GM13976 (cell line): ENCODE measurements at regions not wholly inside any gene's neighbourhood (a gene's known extent, or its start where the extent isn't known, plus 50 kb on each side); places are given as distances from the start of the nearest gene placed in this dataset.

Experiments used
- DNase-seq: peaks from one replicate; pipeline ENCODE4 v3.0.0; 2012; ENCODE audit warnings: low spot score
- in situ Hi-C: fragments of 300-500 bp; cut with MboI; formaldehyde crosslinking; loops from one replicate; pipeline ENCODE4 v1.12.0; 2022; ENCODE audit warnings: low sequenced_read_pairs, mixed read lengths, inconsistent platforms; ENCODE audit not compliant: unreplicated experiment
- TF ChIP-seq, protein P1 (sequence below): IDR thresholded peaks from 2 replicates; pipeline ENCODE4 v1.5.1; 2012; ENCODE audit warnings: borderline replicate concordance, mild to moderate bottlenecking; ENCODE audit not compliant: insufficient read depth; ENCODE audit errors: extremely low read depth, missing control alignments, control extremely low read depth

DNA sequence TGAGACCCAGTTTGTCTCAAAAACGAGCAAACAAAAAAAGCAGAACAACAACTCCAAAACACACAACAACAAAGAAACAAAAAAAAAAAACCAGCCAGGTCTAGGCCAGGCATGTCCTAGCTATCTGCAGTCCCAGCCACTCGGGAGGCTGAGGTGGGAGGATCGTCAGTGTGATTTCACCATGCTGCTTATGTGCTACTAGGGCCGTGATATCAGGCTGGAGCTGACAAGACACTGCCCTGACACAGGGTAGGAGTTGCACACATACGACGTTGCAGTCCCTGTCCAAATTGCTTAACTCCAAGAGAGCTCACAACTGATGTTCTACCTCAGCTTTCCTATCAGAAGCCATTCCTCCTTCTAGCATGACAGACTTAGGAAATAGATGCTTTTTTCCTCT lies 204.9 kb downstream of the AASDH start:
- TF ChIP-seq, protein P1, sequence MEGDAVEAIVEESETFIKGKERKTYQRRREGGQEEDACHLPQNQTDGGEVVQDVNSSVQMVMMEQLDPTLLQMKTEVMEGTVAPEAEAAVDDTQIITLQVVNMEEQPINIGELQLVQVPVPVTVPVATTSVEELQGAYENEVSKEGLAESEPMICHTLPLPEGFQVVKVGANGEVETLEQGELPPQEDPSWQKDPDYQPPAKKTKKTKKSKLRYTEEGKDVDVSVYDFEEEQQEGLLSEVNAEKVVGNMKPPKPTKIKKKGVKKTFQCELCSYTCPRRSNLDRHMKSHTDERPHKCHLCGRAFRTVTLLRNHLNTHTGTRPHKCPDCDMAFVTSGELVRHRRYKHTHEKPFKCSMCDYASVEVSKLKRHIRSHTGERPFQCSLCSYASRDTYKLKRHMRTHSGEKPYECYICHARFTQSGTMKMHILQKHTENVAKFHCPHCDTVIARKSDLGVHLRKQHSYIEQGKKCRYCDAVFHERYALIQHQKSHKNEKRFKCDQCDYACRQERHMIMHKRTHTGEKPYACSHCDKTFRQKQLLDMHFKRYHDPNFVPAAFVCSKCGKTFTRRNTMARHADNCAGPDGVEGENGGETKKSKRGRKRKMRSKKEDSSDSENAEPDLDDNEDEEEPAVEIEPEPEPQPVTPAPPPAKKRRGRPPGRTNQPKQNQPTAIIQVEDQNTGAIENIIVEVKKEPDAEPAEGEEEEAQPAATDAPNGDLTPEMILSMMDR = no peak
- no peak for DNase-seq
- in situ Hi-C loops = no loop called here

DNA sequence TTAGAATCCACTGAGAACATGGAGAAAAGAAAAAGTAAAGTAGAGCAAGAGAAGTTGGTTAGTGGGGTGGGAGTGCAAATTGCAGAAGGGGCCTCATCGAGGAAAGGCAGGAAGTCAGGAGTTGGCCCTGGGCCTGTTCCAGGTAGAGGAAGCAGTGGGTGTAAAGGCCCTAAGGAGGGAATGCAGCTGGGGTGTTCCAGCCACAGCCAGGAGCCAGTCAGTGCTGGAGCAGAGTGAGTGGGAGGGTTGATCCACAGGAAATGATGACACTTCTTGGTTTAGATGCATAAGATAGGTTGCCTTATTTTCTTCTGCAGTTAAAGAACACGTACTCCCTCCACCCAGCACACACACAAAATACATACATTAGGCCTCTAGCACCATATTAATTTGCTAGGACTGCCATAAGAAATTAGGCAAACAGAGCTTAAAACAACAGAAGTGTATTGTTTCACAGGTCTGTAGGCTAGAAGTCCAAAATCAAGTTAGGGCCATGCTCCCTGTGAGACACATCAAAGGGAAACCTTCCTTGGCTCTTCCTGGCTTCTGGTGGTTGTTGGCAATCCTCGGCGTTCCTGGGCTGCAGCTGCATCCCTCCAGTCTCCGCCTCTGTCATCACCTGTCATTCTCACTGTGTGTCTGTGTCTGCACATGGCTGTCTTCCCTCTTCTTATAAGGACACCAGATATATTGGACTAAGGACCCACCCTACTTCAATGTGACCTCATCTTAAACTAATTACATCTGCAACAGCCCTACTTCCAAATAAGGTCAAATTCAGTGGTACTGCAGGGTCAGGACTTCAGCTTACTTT lies 205.9 kb downstream of the AASDH start:
- in situ Hi-C loops = no loop called here
- TF ChIP-seq, protein P1 = no peak
- DNase-seq = no peak

DNA sequence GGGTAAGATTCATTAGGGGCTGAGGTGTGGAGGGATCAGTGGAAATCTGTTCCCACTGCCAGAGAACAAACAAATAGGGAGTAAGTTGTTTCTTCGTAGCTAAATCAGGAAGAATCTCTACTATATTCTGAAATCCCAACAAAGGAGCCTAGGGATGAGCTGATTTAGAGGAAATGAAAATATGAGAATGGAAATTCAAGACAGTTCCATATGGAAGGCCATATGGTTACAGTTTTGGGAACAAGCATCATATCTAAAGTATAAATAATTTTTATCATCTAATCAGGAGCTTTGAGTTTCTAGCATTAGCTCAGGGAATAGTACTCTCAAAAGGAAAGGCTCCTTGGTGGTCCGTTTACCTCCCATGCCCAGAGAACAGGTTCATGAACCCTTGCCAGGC lies 218.2 kb downstream of the AASDH start:
- in situ Hi-C loops = no loop called here
- DNase-seq = no peak

DNA sequence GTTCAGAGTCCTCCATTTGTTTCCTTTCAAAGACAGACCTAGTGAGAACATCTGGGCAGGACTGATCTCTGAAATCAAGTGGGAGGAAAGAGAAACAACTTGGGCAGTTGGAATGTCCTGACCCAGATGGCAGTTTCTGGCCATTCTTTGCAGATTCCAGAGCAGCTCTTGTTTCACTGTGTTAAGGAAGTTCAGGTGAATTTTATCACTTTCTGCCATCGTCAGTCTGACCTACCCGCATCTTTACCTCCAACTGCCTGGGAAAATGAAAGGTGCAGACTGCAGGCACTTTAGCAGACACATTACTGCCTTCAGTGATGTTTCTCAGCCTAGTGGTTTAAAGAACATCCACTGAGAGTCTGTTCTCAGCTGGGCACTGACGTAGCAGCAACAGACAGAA lies 216.2 kb downstream of the CEP135 start:
- in situ Hi-C loops = no loop called here
- TF ChIP-seq, protein P1 = no peak
- DNase-seq = no peak

More for the DNA sequence above, 218.2 kb downstream of the AASDH start:
- TF ChIP-seq, protein P1 = no peak

DNA sequence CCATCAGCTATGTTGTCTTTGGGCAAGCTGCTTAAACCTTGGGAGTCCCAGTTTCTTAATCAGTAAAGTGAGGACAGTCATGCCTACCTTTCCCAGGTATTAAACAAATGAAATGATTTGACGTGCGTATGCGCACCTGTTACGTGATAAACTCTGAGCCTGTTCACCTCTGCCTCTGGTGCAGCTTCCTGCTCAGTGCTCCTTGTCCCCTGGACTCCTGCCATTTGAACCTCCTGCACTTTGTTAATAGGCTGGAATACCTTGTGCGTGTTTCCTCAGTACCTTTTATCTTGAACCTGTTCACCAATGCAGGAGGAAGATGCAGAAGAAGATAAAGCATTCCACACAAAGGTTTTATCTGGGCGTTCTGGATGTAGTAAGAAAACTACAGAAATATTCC lies 211.9 kb downstream of the CEP135 start:
- in situ Hi-C loops = no loop called here
- TF ChIP-seq, protein P1 = no peak
- DNase-seq = no peak

DNA sequence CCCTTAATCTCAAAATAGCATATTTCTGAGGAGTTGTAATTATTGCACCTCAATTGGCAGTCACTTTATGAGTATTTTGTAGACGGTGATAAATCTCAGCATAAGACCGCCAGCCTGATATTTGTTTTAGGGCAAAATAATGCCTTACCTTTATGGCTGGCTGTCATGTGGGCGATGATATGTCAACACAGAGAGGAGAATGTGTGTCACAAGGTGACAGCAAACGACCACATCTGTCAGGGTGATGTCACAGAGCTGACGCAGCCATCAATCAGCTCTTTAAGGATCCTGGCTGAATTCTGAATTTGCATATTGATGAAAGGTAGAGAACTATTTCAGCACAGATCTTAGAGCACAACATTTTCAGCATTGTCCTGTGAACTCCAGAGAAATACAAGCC lies 209.7 kb downstream of the CEP135 start:
- in situ Hi-C loops = no loop called here
- TF ChIP-seq, protein P1 = no peak
- DNase-seq = no peak

DNA sequence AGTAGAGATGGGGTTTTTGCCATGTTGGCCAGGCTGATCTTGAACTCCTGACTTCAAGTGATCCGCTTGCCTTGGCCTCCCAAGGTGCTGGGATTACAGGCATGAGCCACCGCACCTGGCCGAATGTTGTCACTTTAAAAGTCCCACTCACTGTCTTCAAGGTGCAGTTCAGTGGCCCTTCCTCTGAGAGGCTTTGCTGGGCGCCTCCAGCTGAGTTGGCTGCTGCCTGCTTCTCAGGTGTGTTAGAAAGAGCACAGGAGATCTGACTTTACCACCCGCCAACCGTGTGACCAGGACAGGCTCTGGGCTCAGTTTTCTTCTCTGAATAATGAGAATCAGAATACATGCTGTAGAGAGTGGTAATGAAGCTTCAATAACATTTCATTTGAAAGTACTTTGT lies 207.4 kb downstream of the CEP135 start:
- TF ChIP-seq, protein P1 = no peak
- in situ Hi-C loops = no loop called here
- no peak for DNase-seq
